GM19452 (cell line): ENCODE measurements at regions not wholly inside any gene's neighbourhood (a gene's known extent, or its start where the extent isn't known, plus 50 kb on each side); places are given as distances from the start of the nearest gene placed in this dataset.

Source experiments
- ATAC-seq: cut with Tn5 transposase; IDR thresholded peaks from one replicate; pipeline ENCODE4 v1.9.1; 2021; ENCODE audit not compliant: unreplicated experiment

- ATAC-seq: no peak
Observed at GRCh38 chr4:168028970-168029597, 63.3 kb upstream of the ANXA10 start.

DNA sequence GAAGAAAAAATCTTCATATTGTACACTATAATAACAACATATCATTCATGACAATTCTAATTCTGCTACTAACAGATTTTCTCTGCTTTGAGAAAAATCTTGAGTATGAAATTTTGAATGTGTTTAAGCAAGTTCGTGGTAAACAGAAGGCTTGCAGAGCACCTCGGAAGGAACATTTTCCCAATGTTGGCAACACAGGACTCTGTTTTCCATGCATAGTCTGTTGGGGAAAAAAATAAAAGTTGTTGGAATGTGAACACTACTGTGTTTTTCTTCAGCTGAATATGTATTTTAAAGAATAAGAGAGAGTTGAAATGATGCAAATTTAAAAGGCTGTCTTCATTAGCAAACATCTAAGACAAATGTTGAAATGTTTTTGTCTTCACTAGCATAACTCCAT lies 54.7 kb upstream of the ANXA10 start:
- ATAC-seq: no peak

DNA sequence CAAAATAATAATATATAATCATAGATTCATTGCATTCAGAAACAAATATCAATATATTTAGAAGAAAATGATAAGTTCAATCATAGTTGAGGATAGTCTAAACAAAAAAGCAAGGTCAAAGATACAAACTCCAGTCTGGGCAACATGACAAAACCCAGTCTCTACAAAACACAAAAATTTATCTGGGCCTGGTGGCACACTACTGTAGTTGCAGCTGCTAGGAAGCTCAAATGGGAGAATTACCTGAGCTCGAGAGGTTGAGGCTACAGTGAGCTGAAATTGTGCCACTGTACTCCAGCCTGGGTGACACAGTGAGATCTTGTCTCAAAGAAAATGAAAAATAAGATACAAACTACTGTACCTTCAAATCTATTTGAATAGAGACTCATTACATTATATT lies 52.7 kb upstream of the ANXA10 start:
- no peak for ATAC-seq
